Kidney epithelial cell (primary cell): ENCODE measurements at regions not wholly inside any gene's neighbourhood (a gene's known extent, or its start where the extent isn't known, plus 50 kb on each side); places are given as distances from the start of the nearest gene placed in this dataset.

Experiments
- DNase-seq: peaks from one replicate; pipeline ENCODE4 v3.0.0-alpha.2; 2010; ENCODE audit warnings: low read depth
- H3K27me3 ChIP-seq: 2 replicates; pipeline ENCODE4 v1.6.0; 2011; ENCODE audit warnings: low read length; ENCODE audit not compliant: control insufficient read depth, insufficient read depth
- H3K36me3 ChIP-seq: 2 replicates; pipeline ENCODE4 v1.5.1; 2011; ENCODE audit warnings: low read length; ENCODE audit not compliant: control insufficient read depth, insufficient read depth
- H3K4me3 ChIP-seq: 2 replicates; pipeline ENCODE4 v1.5.1; 2011; ENCODE audit warnings: low read depth, mild to moderate bottlenecking, control low read depth, low read length
- CTCF ChIP-seq: IDR thresholded peaks from 2 replicates; pipeline ENCODE4 v1.5.1; 2011; ENCODE audit warnings: mild to moderate bottlenecking, moderate library complexity, low read length, control low read depth, inconsistent platforms; ENCODE audit not compliant: insufficient read depth, poor library complexity, severe bottlenecking

- TF ChIP-seq CTCF, result no peak
- Histone ChIP-seq H3K27me3 (no peaks in the 10 kb centered on the region), H3K36me3 (no peaks in the 10 kb centered on the region), H3K4me3 (no peak overlapping the region)
- no peak for DNase-seq
These were observed 126.9 kb upstream of the VGLL2 start for GRCh38 chr6:117138425-117138824.

GRCh38 chr6:117138920-117139319 lies 126.4 kb upstream of the VGLL2 start:
- H3K36me3 ChIP-seq, result no peaks in the 10 kb centered on the region
- no peak for DNase-seq
- TF ChIP-seq CTCF, result no peak
- H3K27me3 ChIP-seq, result no peaks in the 10 kb centered on the region
- no peak overlapping the region for H3K4me3 ChIP-seq

GRCh38 chr6:117142142-117142541 lies 123.2 kb upstream of the VGLL2 start:
- TF ChIP-seq CTCF, result no peak
- DNase-seq, result no peak
- Histone ChIP-seq H3K4me3 (no peak overlapping the region), H3K36me3 (no peaks in the 10 kb centered on the region), H3K27me3 (no peaks in the 10 kb centered on the region)

- H3K36me3 ChIP-seq, result no peaks in the 10 kb centered on the region
- H3K4me3 ChIP-seq, result no peak overlapping the region
- DNase-seq, result no peak
- no peaks in the 10 kb centered on the region for H3K27me3 ChIP-seq
- no peak for TF ChIP-seq CTCF
These were observed 122.4 kb upstream of the VGLL2 start for GRCh38 chr6:117142995-117143394.

- H3K36me3 ChIP-seq, result no peaks in the 10 kb centered on the region
- DNase-seq, result no peak
- no peak overlapping the region for H3K4me3 ChIP-seq
- H3K27me3 ChIP-seq, result no peaks in the 10 kb centered on the region
- no peak for TF ChIP-seq CTCF
These were observed 121.7 kb upstream of the VGLL2 start for GRCh38 chr6:117143647-117144046.

GRCh38 chr6:117145940-117146339 lies 119.4 kb upstream of the VGLL2 start:
- Histone ChIP-seq H3K27me3 (no peaks in the 10 kb centered on the region), H3K36me3 (no peaks in the 10 kb centered on the region), H3K4me3 (no peak overlapping the region)
- no peak for TF ChIP-seq CTCF
- no peak for DNase-seq
